Glomerular endothelial cell (primary cell): ENCODE measurements at regions not wholly inside any gene's neighbourhood (a gene's known extent, or its start where the extent isn't known, plus 50 kb on each side); places are given as distances from the start of the nearest gene placed in this dataset.

ENCODE experiments used
- DNase-seq: peaks from one replicate; pipeline ENCODE4 v3.0.0-alpha.2; 2011; ENCODE audit warnings: low read depth, low spot score; ENCODE audit errors: extremely low read depth

DNA sequence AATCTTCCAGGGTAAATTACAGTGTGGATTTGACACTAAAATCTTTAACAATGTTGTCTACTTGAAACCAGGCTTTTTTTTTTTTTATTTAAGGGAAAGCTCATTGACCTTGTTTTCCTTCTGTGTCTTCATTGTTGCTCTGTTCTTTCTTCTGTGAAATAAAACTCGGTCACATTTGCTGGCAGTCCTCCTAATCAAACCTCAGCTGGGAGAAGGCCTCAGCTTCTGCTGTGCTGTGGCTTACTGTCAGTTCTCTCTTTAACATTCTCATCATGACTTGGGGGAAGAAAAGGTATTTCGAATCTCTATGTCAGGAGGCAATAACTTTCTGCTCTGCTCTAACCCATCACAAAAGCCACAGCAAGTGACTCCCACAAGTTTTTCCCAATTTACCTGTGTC is 268.9 kb downstream of the ZNF608 start:
- DNase-seq: no peak

DNA sequence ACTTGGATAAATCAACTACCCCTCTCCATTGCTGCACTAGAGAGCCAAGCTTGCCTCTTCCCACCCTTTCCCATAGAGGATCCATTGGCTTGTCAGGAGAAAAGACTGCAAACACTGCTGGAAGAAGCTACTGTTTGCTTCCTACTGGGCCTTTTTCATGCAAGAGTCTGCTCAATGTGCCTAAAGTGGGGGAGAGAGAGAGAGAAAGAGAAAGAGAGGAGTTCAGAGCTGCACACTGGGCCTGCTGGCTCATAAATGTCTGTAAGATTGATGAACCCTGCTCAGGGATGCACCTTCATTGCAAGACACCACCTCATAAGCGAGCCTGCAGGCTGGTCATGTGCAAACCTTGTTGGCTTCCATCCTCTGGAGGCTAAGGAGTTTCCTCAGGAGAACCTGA is 269.4 kb downstream of the ZNF608 start:
- no peak for DNase-seq

- DNase-seq: no peak
These were observed 271.8 kb downstream of the ZNF608 start for GRCh38 chr5:124474528-124475215.

GRCh38 chr5:124468671-124469411 is 277.6 kb downstream of the ZNF608 start:
- DNase-seq: no peak

GRCh38 chr5:124467745-124468144 is 278.7 kb downstream of the ZNF608 start:
- DNase-seq: no peak

GRCh38 chr5:124466011-124466410 is 280.4 kb downstream of the ZNF608 start:
- no peak for DNase-seq

DNA sequence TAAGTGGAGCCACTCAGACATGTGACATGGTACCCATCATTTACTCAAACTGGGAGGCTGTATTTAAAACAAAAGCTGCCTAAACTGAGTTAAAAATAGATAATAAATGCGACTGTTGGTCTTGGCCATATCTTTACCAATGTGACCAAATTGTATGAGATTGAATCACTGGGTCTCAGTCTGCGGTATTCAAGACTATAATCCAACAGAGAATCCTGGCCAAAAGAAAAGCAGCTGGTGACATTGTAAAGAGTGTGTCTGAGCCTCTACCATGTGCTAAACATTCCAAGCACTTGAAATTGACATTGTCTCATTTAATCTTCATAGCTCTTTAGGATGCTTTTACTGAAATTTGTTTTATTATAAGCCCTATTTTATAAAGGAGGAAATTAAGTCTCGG is 282.6 kb downstream of the ZNF608 start:
- DNase-seq: no peak

DNA sequence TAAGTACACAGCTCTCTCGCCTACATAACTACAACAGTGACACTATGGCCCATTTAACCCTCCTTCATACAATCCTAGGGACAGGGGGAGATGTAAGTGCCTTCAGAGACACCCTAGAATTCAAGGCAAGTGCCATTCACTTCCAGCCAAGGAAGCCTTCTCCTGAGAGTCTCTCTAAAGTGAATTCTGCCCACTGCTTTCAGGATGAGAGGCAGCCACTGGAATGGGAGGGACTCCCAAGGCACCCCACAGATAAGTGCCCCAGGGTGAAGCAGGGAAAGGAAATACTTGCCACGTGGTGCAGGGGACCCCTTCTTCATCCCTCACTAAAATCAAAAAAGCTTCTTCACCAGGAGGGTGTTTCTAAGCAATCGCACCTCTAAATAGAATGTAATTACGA is 283.7 kb downstream of the ZNF608 start:
- DNase-seq: no peak

DNA sequence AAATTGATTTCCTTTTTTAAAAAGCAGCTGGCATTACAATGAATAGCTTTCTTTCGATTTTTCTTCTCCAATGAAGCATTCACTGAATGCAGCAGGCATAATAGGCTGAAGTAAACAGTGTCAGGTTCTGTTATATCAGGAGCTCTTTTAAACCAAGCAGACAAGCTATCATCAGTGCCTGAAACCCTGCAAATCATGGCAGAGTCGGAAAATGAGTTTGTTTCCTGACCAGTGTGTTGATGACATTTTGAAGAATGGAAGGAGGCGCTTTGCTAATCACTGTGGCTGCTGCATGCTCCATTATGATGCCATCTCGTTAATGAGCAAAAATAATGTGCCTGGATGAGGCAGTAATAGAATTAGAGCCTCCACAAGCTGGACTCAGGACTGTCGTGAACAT is 284.5 kb downstream of the ZNF608 start:
- DNase-seq: no peak

DNA sequence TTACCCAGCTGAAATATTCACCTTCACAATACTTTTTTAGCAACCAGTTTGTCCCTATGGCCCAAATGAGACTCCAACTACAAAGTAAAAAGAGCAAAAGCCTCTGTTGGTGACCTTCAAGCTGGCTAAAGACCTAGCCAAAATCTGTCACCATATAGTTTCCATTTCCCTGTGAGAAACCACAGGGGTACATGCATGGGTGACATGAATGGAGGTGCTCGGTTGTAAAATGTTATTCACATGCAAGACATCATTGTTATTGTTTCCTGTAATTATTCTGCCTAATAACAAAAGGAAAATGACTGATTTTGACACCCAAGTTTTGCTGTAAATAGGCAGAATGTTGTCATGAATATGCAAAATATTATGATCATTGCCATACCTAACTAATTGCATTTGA is 285.3 kb downstream of the ZNF608 start:
- DNase-seq: no peak

DNA sequence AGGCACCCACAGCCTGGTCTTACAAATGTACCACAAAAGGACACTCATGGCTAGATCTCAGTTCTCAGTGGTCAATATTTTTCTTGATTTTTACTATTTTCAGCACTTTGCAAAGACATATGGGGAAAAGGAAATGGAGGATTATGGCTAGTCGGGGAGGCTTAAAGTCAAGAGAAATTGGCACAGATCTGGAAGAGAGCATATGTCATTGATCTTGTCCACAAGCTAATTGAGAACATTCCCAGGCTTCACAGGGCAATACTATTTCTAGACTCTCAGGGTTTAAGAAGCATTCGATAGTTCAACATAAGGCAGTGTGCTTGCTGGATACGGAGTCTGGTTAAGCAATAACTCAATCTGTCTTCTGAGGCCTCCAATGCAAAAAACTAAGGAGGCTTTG is 285.8 kb downstream of the ZNF608 start:
- no peak for DNase-seq

- no peak for DNase-seq
These were observed 286.5 kb downstream of the ZNF608 start for GRCh38 chr5:124459984-124460383.

DNA sequence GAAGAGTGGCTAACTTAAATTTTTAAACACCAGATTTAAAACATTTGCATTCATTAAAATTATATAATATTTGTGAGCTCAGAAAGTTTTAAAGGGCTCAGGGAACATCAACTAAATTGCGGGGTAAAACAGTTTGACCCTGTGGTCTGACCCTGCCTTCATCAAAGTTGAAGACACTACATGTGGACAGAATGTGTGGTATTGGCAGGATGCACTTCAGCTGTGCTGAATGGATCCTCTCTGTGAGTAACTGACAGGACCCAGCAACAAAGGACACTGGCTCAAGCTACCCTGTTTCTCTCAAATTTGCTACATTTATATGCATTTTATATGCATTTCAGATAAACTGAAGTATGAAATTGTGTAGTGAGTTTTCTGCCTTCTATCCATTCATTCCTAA is 288.5 kb downstream of the ZNF608 start:
- DNase-seq: no peak

DNA sequence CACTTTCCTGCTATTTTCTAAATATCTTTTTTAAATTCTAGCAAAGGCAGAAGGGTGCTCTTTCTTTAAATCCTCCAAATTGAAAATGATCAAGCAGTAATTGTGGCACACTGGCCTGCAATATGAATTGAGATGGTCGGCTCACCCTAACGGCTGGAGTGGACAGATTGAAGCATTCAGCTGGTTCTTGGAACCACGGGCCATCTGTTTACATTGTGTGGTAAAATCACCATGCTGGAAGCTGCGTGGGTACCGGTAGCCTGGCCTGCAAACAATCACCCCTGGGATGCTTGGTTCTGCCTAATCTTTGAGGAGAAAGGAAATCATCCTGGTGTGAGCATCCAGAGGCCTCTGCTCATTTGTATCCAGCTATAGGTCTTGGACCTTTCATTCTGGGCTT is 289.3 kb downstream of the ZNF608 start:
- DNase-seq: no peak

- no peak for DNase-seq
These were observed 290.2 kb downstream of the ZNF608 start for GRCh38 chr5:124456249-124456648.

DNA sequence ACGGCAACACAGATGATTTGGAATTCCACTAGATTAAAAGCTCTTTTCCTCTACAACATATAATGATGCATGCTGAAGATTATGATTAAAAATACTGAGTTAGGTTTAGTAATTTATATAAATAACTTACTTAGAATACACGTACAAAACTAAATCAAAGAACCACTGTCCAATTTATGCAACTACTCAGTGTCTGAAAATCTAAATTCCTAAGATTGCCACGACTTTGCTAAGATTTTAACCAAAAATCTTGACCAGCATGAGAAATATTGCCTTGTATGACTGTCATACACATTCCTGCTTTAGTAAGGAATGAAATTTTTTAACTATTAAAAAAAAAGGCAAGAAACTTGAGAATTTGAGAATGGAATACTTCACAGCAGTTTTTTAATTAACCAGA is 292.4 kb downstream of the ZNF608 start:
- no peak for DNase-seq

DNA sequence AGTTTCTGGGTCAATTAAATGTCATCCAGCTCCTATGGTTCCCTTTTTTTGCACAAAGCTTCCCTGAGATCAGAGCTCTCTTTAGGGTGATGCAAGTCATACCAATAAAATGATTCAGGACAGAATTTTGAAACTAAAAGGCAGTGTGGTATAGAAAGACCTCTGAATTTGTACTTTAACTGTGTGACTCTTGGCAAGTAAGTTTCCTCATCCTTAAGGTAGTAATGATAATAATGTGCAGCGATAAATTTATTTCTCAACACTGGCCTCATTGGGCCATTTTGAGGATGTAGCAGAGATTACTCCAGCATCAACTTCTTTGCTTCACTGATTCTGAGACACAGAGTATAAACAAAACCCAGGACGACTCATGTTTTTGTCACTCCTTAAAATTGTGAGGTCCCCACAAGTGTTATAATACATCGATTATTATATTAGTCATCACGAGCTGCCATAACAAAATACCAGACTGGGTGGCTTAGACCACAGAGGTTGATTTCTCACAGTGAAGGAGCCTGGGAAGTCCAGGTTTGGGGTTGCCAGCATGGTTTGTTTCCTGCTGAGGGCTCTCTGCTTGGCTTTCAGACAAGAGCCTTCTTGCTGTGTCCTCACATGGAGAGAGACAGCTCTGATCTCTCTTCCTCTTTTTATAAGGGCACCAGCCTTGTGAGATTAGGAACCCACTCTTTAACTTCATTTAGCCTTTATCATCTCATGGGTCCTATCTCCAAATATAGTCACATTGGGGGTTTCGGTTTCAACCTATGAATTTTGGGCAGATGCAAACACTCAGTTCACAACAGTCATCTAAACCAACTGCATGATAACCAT is 293.0 kb downstream of the ZNF608 start:
- no peak for DNase-seq

GRCh38 chr5:124452412-124452811 is 294.0 kb downstream of the ZNF608 start:
- no peak for DNase-seq

- DNase-seq: no peak
These were observed 294.6 kb downstream of the ZNF608 start for GRCh38 chr5:124451721-124452383.

DNA sequence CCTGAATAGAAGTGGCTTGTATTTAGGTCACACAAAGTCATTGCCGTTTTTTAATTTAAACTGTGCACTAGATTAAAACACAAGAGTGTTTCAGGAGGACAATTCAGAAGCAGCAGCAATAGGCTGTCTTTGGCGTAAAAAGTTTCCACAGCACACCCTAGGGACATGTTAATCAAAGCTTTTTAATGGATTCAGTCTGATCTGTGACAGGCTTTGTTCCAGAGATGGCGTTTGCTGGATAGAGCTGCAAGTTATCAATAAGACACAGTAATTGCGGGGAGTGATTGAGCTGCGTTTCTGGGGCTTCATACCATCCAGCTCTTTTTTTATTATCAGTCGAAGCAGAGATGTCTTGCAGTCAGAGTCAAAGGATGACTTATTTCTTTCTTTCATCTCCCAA is 300.3 kb downstream of the ZNF608 start:
- no peak for DNase-seq

GRCh38 chr5:124445070-124445619 is 301.3 kb downstream of the ZNF608 start:
- no peak for DNase-seq
